NCI-H345 (cell line): ENCODE measurements at regions not wholly inside any gene's neighbourhood (a gene's known extent, or its start where the extent isn't known, plus 50 kb on each side); places are given as distances from the start of the nearest gene placed in this dataset.
"Not testable (repeated sequence)": the region's sequence is repeated elsewhere in the genome, so short reads cannot be mapped to it uniquely, and the experiment has no call there.

Experiments used
- DNase-seq: peaks from one replicate; lab custom pipeline; 2025; lab: John Stamatoyannopoulos, UW

GRCh38 chr5:103427326-103427725, 135.3 kb downstream of the NUDT12 start:
- no peak for DNase-seq

GRCh38 chr5:103425686-103426454, 136.7 kb downstream of the NUDT12 start:
- DNase-seq: no peak

DNA sequence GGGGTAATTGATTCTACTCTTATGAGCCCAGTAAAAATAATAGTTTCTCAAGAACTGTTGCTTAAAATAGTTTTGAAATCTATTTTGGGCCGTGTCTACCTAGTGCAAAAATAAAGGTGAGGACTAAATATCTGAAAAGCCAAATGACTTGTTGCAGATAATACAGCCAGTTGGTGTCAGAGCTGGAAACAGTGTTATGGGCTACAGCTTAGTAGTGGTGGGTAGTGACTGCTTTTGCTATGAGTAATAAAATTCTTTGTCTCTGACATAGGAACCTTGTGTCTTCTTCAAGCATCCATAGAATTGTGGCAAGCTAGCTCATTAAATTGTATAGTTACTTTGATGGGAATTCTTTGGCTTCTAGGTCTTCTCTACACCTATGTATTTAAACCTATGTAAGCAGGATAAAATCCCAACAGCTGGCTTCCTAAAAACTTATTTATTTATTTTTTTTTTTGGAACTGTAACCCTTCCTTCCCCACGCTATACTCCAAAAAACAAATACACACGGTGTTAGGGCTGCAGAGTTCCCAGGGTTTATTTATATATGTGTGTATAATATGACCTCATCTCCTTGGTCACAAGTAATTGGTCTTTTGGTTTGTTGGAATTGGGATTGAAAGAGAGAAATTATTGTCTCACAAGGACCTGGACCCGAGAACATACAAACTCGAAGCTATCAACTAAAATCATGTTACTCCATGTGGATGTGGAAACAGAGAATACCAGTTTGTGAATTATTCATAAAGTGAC, 138.0 kb downstream of the NUDT12 start:
- no peak for DNase-seq

DNA sequence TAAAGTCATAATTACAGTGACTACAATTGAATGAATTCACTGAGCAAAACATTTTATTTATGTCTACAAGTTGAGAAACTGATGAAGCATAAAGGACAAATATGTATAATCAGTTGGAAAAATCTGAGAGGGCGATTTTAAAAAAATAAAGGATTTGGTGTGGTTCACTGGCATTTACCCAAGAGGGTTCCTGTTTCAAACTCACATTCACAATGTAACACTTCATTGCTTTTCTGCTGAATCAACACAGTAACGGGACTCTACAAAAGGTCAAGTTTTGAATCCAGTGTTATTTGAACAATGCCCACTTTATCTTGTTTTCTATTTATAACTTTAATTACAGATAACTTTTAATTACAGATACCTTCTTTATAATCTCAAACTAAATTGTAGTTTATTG, 138.6 kb downstream of the NUDT12 start:
- DNase-seq: no peak

- no peak for DNase-seq
Measured at GRCh38 chr5:103422756-103423155, 139.8 kb downstream of the NUDT12 start.

- DNase-seq: no peak
Measured at GRCh38 chr5:103414604-103415003, 148.0 kb downstream of the NUDT12 start.

- DNase-seq: no peak
Measured at GRCh38 chr5:103411711-103412110, 150.9 kb downstream of the NUDT12 start.

DNA sequence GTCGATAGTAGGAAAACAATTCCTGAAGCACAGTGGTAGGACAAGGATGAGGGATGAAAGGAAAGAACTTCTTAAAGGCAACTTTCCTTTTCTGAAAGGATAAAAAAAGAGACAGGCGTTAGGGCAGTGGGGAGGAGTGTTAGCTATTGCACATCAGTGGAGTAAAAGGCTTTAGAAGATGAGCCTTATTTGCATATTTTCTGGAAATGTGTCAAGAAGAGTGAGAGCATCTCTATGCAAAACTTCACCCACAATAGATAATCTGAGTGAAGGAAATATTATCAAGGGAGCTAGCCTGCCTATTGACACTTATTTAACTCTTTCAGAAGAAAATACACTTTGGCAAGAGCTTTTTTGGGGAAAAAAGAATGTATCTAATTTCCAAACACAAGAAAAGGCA, 151.6 kb downstream of the MACIR start:
- DNase-seq: no peak

DNA sequence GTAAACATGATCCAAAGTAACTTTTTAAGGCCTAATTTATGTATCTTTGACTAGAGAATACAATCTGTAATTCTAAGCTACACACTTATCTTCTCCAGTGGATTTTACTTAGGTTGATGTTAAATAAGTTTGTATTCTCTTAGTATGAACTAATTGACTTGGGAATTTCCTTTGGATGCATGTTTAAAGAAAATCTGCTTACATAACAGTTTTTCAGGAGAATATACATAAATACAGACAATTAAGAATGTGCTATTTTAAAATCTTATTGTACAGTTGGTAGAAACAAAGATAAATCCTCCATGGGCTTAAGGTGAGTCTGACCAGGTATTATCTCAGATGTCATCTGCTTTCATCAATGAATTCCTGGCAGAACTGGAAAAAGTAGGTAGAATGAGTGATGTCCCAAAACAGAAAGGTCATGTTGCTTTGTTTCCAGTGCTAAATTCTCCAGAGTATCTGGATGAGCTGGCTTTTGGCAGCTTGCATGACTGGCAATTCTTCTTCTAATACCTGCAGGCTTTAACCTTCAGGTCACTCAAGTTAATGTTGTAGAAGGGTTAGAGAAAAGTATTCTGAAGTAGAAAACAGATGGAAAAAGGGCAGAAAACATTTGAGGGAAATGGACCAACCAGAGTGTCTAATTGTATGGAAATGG, 150.6 kb downstream of the MACIR start:
- DNase-seq: no peak

- DNase-seq: no peak
Measured at GRCh38 chr5:103408408-103408807, 149.8 kb downstream of the MACIR start.

- DNase-seq: no peak
Measured at GRCh38 chr5:103407402-103407801, 148.8 kb downstream of the MACIR start.

- DNase-seq: no peak
Measured at GRCh38 chr5:103404483-103404882, 145.9 kb downstream of the MACIR start.

DNA sequence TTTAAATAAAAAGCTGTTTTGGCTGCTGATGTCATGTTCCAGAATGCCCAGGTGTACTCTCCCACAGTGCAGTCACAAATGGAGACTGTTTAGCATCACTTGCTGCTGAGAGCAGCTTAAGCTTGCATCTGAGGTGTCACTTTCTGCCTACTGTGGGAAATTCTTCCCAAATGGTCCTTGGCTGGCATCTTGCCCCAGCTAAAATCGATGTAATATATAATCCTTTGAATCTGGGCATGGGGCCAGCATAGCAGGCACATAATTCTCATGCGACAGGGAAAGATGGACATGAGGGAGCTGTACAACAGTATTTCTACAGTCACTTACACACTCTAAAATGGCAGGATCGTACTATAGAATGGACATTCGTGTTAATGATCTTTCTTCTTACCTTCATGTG, 144.3 kb downstream of the MACIR start:
- peak; percentile 40 for DNase-seq

- no peak for DNase-seq
Measured at GRCh38 chr5:103397739-103398581, 139.4 kb downstream of the MACIR start.

- DNase-seq: no peak
Measured at GRCh38 chr5:103394676-103395075, 136.1 kb downstream of the MACIR start.

DNA sequence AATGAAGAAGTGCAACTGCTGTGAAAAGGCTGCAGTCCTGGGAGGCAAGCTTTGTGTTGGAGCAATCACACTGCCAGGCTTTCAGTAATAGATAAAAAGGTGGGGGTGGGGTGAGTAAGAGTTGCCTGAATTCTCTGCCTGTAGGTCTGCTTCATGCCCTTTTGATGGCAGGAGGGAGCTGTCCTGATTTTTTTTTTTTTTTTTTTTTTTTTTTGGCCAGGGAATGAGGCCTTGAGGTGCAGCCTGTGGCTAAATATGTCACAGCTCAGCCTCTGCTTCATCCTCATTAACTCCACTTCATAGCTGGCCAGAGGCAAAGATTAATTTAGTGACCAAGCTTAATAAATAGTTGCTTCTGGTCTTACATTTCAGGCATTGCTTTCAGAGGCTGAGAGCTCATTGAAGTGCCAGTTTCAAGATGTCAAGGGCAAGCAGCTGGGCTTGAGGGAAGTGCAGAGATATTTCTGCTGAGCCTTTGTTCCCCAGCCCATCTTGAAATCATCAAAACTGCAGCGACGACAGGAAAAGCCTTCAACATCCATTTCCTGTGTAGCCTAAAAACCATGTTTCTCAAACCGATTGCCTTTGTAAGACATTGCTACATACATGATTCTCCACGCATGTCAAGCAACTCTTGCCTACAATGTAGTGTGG, 134.7 kb downstream of the MACIR start:
- no peak for DNase-seq

DNA sequence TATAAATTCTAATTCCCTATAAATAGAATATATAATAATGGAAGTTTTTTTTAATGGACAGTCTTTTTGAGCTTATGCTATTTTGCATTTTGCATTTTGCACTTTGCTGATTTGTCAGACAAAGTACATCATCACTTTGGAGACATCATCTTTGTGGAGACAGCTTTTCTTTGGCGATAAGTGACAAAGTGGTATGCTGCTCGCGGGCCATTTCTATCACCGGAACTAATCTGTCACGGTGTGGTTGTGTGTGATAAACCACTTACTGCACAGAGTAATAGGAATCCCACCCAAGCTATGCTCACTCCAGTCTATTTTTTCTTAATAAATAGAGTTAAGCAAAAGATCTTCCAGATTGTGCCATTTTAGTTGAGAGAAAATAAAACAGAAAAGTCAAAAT, 133.1 kb downstream of the MACIR start:
- no peak for DNase-seq

DNA sequence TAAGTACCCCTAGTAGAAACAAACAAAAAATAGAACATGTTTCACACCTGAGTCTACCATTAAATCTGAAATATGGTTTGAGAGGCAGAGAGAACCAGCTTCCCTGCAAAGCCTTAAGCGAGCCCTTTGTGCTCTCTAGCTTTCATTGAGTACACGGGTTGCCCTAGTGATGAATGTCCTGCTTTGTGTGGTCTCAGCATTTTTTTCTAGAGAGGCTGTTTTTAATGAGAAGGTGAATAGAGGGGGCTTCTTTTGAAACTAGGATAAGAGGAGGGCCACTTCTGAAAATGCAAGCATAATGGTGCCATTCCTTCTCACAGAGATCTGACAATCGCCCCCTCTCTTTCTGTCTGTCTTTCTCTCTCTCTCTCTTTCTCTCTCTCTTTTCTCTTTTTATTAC, 131.3 kb downstream of the MACIR start:
- DNase-seq: no peak

DNA sequence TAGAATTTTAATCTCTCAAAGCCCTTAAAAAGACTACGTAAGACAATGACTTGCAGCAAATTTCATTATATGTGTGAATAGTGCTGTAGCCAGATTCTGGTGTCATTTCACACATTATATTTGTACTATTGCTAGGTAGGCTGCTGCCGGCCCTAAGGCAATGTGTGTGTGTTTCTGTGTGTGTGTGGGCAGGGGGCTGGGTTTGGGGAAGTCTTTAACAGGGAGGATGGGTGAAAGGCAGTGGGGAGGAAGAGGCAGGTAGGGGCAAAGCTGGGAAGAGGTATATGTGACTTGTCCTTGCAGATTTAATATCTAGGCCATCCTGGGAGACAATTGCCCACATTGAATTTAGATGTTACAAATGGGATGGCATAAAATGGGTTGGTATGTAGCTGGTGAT, 130.8 kb downstream of the MACIR start:
- no peak for DNase-seq

DNA sequence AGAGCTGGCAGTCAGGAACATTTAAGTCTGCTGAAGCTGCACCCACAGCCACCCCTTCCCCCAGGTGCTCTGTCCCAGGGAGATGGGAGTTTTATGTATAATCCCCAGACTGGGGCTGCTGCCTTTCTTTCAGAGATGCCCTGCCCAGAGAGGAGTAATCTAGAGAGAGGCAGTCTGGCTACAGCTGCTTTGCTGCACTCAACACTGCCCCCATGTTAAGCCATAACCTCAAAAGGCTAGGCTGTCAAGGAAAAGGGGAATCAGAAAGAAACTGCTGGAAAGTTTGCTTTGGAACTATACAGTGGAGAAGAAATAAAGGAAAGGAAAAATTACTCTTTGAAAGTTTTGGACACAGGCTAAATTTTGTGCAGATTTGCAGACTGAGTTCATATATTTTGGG, 127.2 kb downstream of the MACIR start:
- DNase-seq: no peak

- not testable (repeated sequence) for DNase-seq
Measured at GRCh38 chr5:103377638-103378037, 119.1 kb downstream of the MACIR start.
